IMR-90 (cell line): ENCODE measurements at regions not wholly inside any gene's neighbourhood (a gene's known extent, or its start where the extent isn't known, plus 50 kb on each side); places are given as distances from the start of the nearest gene placed in this dataset.

Source experiments
- ATAC-seq: fragments of 200-7000 bp; cut with Tn5 transposase; 2 replicates; pipeline ENCODE4 v1.9.1; 2020; ENCODE audit warnings: low read depth, mild to moderate bottlenecking, moderate library complexity
- BruUV-seq: library from RNA; stranded (reverse); fragments of 400-500 nt; replicated peaks from 2 replicates; lab custom pipeline; 2021; lab: Mats Ljungman, UMichigan
- CTCF ChIA-PET: fragments of 300-600 bp; formaldehyde crosslinking; extraction: SDS; loops from one replicate; lab custom pipeline; 2021; ENCODE audit warnings: antibody characterized with exemption; lab: Yijun Ruan, JAX
- POLR2A ChIA-PET: fragments of 300-600 bp; sonication (Branson Sonifier 250); formaldehyde crosslinking; loops from one replicate; lab custom pipeline; 2022; ENCODE audit warnings: antibody characterized with exemption; ENCODE audit not compliant: unreplicated experiment; lab: Charles Lee
- DNase-seq: peaks from one replicate; pipeline ENCODE4 v3.0.0; 2013
- H2AFZ ChIP-seq: replicated peaks from 2 replicates; pipeline ENCODE3; 2013; ENCODE audit warnings: low read length, mild to moderate bottlenecking; ENCODE audit not compliant: poor library complexity
- H2AK5ac ChIP-seq: 2 replicates; pipeline ENCODE4 v1.6.1; 2013; ENCODE audit warnings: low read depth, low read length, inconsistent platforms
- H2AK9ac ChIP-seq: replicated peaks from 2 replicates; pipeline ENCODE3; 2013; ENCODE audit warnings: mild to moderate bottlenecking, low read depth, low read length, moderate library complexity; ENCODE audit not compliant: poor library complexity
- H2BK120ac ChIP-seq: 2 replicates; pipeline ENCODE4 v1.6.1; 2013; ENCODE audit warnings: low read depth, low read length, inconsistent platforms
- H2BK15ac ChIP-seq: 3 replicates; pipeline ENCODE4 v1.6.1; 2013; ENCODE audit warnings: low read depth, low read length, inconsistent platforms
- H2BK20ac ChIP-seq: 2 replicates; pipeline ENCODE4 v1.6.1; 2013; ENCODE audit warnings: low read depth, mild to moderate bottlenecking, inconsistent platforms, low read length, moderate library complexity
- H2BK5ac ChIP-seq: 2 replicates; pipeline ENCODE4 v1.6.1; 2013; ENCODE audit warnings: mild to moderate bottlenecking, low read depth, low read length, inconsistent platforms; ENCODE audit not compliant: poor library complexity, severe bottlenecking
- H3K14ac ChIP-seq: replicated peaks from 2 replicates; pipeline ENCODE4 v1.6.1; 2013; ENCODE audit warnings: low read depth, low read length, inconsistent platforms
- H3K18ac ChIP-seq: 2 replicates; pipeline ENCODE4 v1.6.1; 2013; ENCODE audit warnings: low read depth, low read length, control low read depth
- H3K23ac ChIP-seq: 2 replicates; pipeline ENCODE4 v1.6.1; 2013; ENCODE audit warnings: low read depth, low read length, inconsistent platforms
- H3K27ac ChIP-seq: 2 replicates; pipeline ENCODE4 v1.5.1; 2013; ENCODE audit warnings: mild to moderate bottlenecking, control low read depth, low read length; ENCODE audit not compliant: insufficient read depth
- H3K27me3 ChIP-seq: 2 replicates; pipeline ENCODE4 v1.6.1; 2013; ENCODE audit warnings: low read length; ENCODE audit not compliant: control insufficient read depth, insufficient read depth
- H3K36me3 ChIP-seq: 2 replicates; pipeline ENCODE4 v1.6.1; 2013; ENCODE audit warnings: low read length, mixed read lengths; ENCODE audit not compliant: control insufficient read depth, insufficient read depth
- H3K4ac ChIP-seq: 2 replicates; pipeline ENCODE4 v1.6.1; 2013; ENCODE audit warnings: low read depth, low read length, inconsistent platforms
- H3K4me1 ChIP-seq: 2 replicates; pipeline ENCODE4 v1.6.1; 2013; ENCODE audit warnings: low read length, mixed read lengths; ENCODE audit not compliant: control insufficient read depth, insufficient read depth
- H3K4me2 ChIP-seq: 2 replicates; pipeline ENCODE4 v1.6.1; 2013; ENCODE audit warnings: low read depth, mild to moderate bottlenecking, control low read depth, low read length, moderate library complexity
- H3K4me3 ChIP-seq: 2 replicates; pipeline ENCODE4 v1.5.1; 2013; ENCODE audit warnings: low read depth, mild to moderate bottlenecking, control low read depth, low read length, moderate library complexity; ENCODE audit not compliant: insufficient read depth
- H3K56ac ChIP-seq: 2 replicates; pipeline ENCODE4 v1.6.1; 2013; ENCODE audit warnings: low read length, inconsistent platforms; ENCODE audit not compliant: insufficient read depth; ENCODE audit errors: extremely low read depth
- H3K79me1 ChIP-seq, 2 experiments: 2 replicates each; pipeline ENCODE4 v1.6.1; 2013; ENCODE audit warnings: low read length in 2 of 2, inconsistent platforms in 1 of 2, low read depth in 1 of 2
- H3K9ac ChIP-seq: 2 replicates; pipeline ENCODE4 v1.6.1; 2013; ENCODE audit warnings: low read depth, low read length, control low read depth
- H3K9me1 ChIP-seq: 2 replicates; pipeline ENCODE4 v1.6.1; 2013; ENCODE audit warnings: low read length, inconsistent platforms; ENCODE audit not compliant: insufficient read depth
- H3K9me3 ChIP-seq: 2 replicates; pipeline ENCODE4 v1.6.1; 2013; ENCODE audit warnings: low read length; ENCODE audit not compliant: control insufficient read depth, insufficient read depth
- H4K20me1 ChIP-seq: 2 replicates; pipeline ENCODE4 v1.6.1; 2013; ENCODE audit warnings: low read length, inconsistent platforms; ENCODE audit not compliant: insufficient read depth
- H4K5ac ChIP-seq: 2 replicates; pipeline ENCODE4 v1.6.1; 2013; ENCODE audit warnings: mild to moderate bottlenecking, low read depth, low read length, control low read depth
- H4K8ac ChIP-seq, 2 experiments: 2 replicates each; pipeline ENCODE4 v1.6.1; 2013; ENCODE audit warnings: low read depth in 2 of 2, low read length in 2 of 2, control low read depth in 1 of 2, inconsistent platforms in 1 of 2
- H4K91ac ChIP-seq: 2 replicates; pipeline ENCODE4 v1.6.1; 2013; ENCODE audit warnings: low read depth, low read length, inconsistent platforms; ENCODE audit not compliant: insufficient read depth
- CEBPB ChIP-seq: IDR thresholded peaks from 2 replicates; pipeline ENCODE4 v1.6.1; 2012; ENCODE audit warnings: low read depth, low read length, improper control_type of control experiment
- CHD1 ChIP-seq: IDR thresholded peaks from 2 replicates; pipeline ENCODE4 v1.6.1; 2012; ENCODE audit warnings: low read depth, low read length, improper control_type of control experiment
- MAFK ChIP-seq: IDR thresholded peaks from 2 replicates; pipeline ENCODE4 v1.6.1; 2012; ENCODE audit warnings: low read depth, low read length, improper control_type of control experiment
- NFE2L2 ChIP-seq: fragments of 150-350 bp; IDR thresholded peaks from 2 replicates; pipeline ENCODE4 v1.6.1; 2016; ENCODE audit warnings: low read depth, mild to moderate bottlenecking, low read length
- POLR2A ChIP-seq: IDR thresholded peaks from 2 replicates; pipeline ENCODE4 v1.6.1; 2012; ENCODE audit warnings: mild to moderate bottlenecking, low read depth, low read length
- RFX5 ChIP-seq: IDR thresholded peaks from 2 replicates; pipeline ENCODE4 v1.8.0; 2012; ENCODE audit warnings: low read depth, mild to moderate bottlenecking, low read length, moderate library complexity
- WGBS, 2 experiments: methylation state at CpG; one replicate each; pipeline versions ENCODE4 v1.1.5 to v1.1.7; 2013; ENCODE audit warnings: missing lambda C conversion rate in 2 of 2; ENCODE audit not compliant: insufficient read length in 1 of 2; ENCODE audit errors: extremely low coverage in 2 of 2; 5-methylcytosine and 5-hydroxymethylcytosine counted together
- dilution Hi-C: fragments of 300-500 bp; cut with HindIII; formaldehyde crosslinking; loops from one replicate; pipeline ENCODE4 v1.14.3; 2018; ENCODE audit warnings: low sequenced_read_pairs; ENCODE audit not compliant: unreplicated experiment
- in situ Hi-C: fragments of 300-500 bp; cut with MboI; formaldehyde crosslinking; loops from 3 replicates; pipeline ENCODE4 v1.14.3; 2019; ENCODE audit warnings: low sequenced_read_pairs, inconsistent platforms, mixed read lengths
- intact Hi-C: fragments of 100-400 bp; cut with micrococcal nuclease; formaldehyde crosslinking; loops from 2 replicates; pipeline ENCODE4 v1.10.0; 2022

DNA sequence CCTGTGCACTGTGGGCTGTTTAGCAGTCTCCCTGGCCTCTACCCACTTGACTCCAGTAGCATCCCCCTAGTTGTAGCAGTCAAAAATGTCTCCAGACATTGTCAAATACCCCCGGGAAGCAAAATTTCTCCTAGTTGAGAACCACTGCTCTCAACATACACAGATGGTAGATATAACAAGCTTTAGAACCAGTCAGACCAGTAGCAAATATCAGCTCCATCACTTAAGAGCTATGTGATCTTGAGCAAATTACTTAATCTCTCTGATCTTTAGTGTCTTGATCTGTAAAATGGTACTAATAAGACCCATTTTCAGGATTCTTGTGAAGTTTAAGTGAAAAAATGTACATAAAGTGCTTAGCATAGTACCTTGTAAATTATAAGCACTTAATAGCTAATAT is 96.2 kb downstream of the DUSP6 start:
- no peak overlapping the region for H2BK120ac ChIP-seq
- H3K4me3 ChIP-seq, result no peak overlapping the region
- H2AFZ ChIP-seq, result no peak overlapping the region
- H2BK5ac ChIP-seq, result no peak overlapping the region
- no peak overlapping the region for H4K8ac ChIP-seq
- H4K20me1 ChIP-seq, result no peaks in the 10 kb centered on the region
- H4K5ac ChIP-seq, result no peak overlapping the region
- no peak overlapping the region for H2AK5ac ChIP-seq
- H3K79me1 ChIP-seq, result no peaks in the 10 kb centered on the region
- no peak overlapping the region for H2BK20ac ChIP-seq
- no CpG with 5 or more reads among the region's 1 CpG for WGBS, 2 experiments
- H3K27ac ChIP-seq, result no peak overlapping the region
- no peak overlapping the region for H2AK9ac ChIP-seq
- H3K18ac ChIP-seq, result no peak overlapping the region
- H3K9me1 ChIP-seq, result peaks cover 4% of the 10 kb centered on the region; the same call in 1 of the 2 replicates
- no peak overlapping the region for H3K4ac ChIP-seq
- no peak overlapping the region for H2BK15ac ChIP-seq
- TF ChIP-seq CHD1 (no peak), POLR2A (no peak), NFE2L2 (no peak), RFX5 (no peak), MAFK (no peak), CEBPB (no peak)
- no peak for DNase-seq
- BruUV-seq, result no TSS peak
- H3K4me1 ChIP-seq, result peaks cover 8% of the 10 kb centered on the region
- intact Hi-C loops (no loop called here), in situ Hi-C loops (no loop called here), dilution Hi-C loops (no loop called here)
- ATAC-seq, result no peak
- no peaks in the 10 kb centered on the region for H3K36me3 ChIP-seq
- CTCF ChIA-PET, result interaction anchor here (0.8 kb wide), 2 partner anchors 8 to 11 kb away, joined by 3 to 6 read pairs; no protein-coding TSS in a partner anchor
- H3K56ac ChIP-seq, result no peak overlapping the region
- POLR2A ChIA-PET, result interaction anchor here (0.6 kb wide), 1 partner anchor 18 kb away, joined by 3 read pairs; no protein-coding TSS in a partner anchor
- no peak overlapping the region for H3K4me2 ChIP-seq
- H3K27me3 ChIP-seq, result no peaks in the 10 kb centered on the region
- H4K91ac ChIP-seq, result no peak overlapping the region
- no peak overlapping the region for H3K14ac ChIP-seq
- no peak overlapping the region for H3K9ac ChIP-seq
- H3K23ac ChIP-seq, result no peak overlapping the region
- H3K9me3 ChIP-seq, result peaks cover 4% of the 10 kb centered on the region; the same call in 1 of the 2 replicates
